SK-N-SH (cell line): ENCODE measurements at regions not wholly inside any gene's neighbourhood (a gene's known extent, or its start where the extent isn't known, plus 50 kb on each side); places are given as distances from the start of the nearest gene placed in this dataset.

Source experiments
- CTCF ChIP-seq: fragments of 200-600 bp; sonication (generic); IDR thresholded peaks from 2 replicates; pipeline ENCODE4 v1.6.1; 2017; ENCODE audit warnings: antibody characterized with exemption, mild to moderate bottlenecking, moderate library complexity
- EZH2phosphoT487 ChIP-seq: fragments of 200-600 bp; sonication (generic); IDR thresholded peaks from 2 replicates; pipeline ENCODE4 v1.6.1; 2017; ENCODE audit warnings: low read depth, mixed run types, mild to moderate bottlenecking, antibody characterized with exemption, moderate library complexity, borderline replicate concordance
- MXI1 ChIP-seq: IDR thresholded peaks from 2 replicates; pipeline ENCODE4 v1.6.1; 2012; ENCODE audit warnings: mild to moderate bottlenecking, low read depth, low read length, improper control_type of control experiment
- NRF1 ChIP-seq: IDR thresholded peaks from 2 replicates; pipeline ENCODE4 v1.6.1; 2012; ENCODE audit warnings: low read depth, mild to moderate bottlenecking, low read length
- REST ChIP-seq: IDR thresholded peaks from 2 replicates; pipeline ENCODE4 v1.6.1; 2012; ENCODE audit warnings: mild to moderate bottlenecking, low read depth, low read length, moderate library complexity
- RFX5 ChIP-seq: IDR thresholded peaks from 2 replicates; pipeline ENCODE4 v1.6.1; 2012; ENCODE audit warnings: mild to moderate bottlenecking, improper control_type of control experiment, low read length
- RXRA ChIP-seq: IDR thresholded peaks from 2 replicates; pipeline ENCODE4 v1.4.0; 2012; ENCODE audit warnings: low read depth, mild to moderate bottlenecking, borderline replicate concordance
- SMC3 ChIP-seq: IDR thresholded peaks from 2 replicates; pipeline ENCODE4 v1.6.1; 2012; ENCODE audit warnings: low read depth, low read length, improper control_type of control experiment
- TF ChIP-seq, protein P1 (sequence below): IDR thresholded peaks from 2 replicates; pipeline ENCODE4; 2012

DNA sequence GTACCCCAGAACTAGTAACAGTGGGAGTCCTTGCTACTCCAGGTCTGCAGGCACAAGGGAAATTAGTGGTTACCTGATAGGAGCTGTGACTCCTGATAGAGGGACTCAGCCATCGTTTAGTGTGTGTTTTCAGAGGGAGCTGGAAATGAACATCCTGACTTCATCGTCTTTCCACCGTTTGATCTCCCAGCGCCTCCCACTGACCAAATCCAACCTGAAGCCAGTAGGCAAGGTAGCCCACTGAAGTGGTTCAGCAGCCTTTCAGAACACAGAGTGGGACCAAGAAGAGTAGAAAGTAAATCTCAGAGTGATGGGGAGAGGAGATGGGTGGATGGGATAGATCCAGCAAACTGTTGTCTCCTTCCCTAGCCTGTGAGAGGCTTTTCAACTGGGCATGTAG, 385.9 kb downstream of the INSC start:
- TF ChIP-seq MXI1 (no peak), REST (no peak), CTCF (no peak), NRF1 (no peak), EZH2phosphoT487 (no peak), RFX5 (no peak), SMC3 (no peak), RXRA (no peak)
- TF ChIP-seq, protein P1, sequence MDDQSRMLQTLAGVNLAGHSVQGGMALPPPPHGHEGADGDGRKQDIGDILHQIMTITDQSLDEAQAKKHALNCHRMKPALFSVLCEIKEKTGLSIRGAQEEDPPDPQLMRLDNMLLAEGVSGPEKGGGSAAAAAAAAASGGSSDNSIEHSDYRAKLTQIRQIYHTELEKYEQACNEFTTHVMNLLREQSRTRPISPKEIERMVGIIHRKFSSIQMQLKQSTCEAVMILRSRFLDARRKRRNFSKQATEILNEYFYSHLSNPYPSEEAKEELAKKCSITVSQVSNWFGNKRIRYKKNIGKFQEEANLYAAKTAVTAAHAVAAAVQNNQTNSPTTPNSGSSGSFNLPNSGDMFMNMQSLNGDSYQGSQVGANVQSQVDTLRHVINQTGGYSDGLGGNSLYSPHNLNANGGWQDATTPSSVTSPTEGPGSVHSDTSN: no peak
